ENCODE measurements at regions not wholly inside any gene's neighbourhood (a gene's known extent, or its start where the extent isn't known, plus 50 kb on each side); places are given as distances from the start of the nearest gene placed in this dataset.
A peak's percentile ranks its signal among the peaks of the same experiment; 100 is the strongest.

- no peaks in the 10 kb centered on the region for H3K36me3 ChIP-seq
- no peak overlapping the region for H3K4me3 ChIP-seq
- intact Hi-C loops (cut with DNase I; ENCODE audit: low total_unique reads) = no loop called here
- peaks cover 0 to 24% (median 10%) of the 10 kb centered on the region in 3 donors for H3K27me3 ChIP-seq
- peaks cover 0 to 12% (median 5%) of the 10 kb centered on the region in 4 donors for H3K9me3 ChIP-seq
- TF ChIP-seq POLR2A (IDR thresholded peaks at IDR 0.05) (no peak), POLR2AphosphoS5 (IDR thresholded peaks at IDR 0.05) (no peak), EP300 (IDR thresholded peaks at IDR 0.05) (no peak), CTCF (IDR thresholded peaks at IDR 0.05) (no peak)
- DNase-seq = no peak
- H3K4me1 ChIP-seq = peaks cover 0 to 7% (median 0%) of the 10 kb centered on the region in 4 donors
- no peak overlapping the region for H3K27ac ChIP-seq
These were observed 497.8 kb downstream of the MN1 start for GRCh38 chr22:27303718-27304117.

- H3K27me3 ChIP-seq = peaks cover 0 to 19% (median 7%) of the 10 kb centered on the region in 3 donors
- H3K36me3 ChIP-seq = no peaks in the 10 kb centered on the region
- peaks cover 0 to 15% (median 7%) of the 10 kb centered on the region in 4 donors for H3K9me3 ChIP-seq
- H3K27ac ChIP-seq = no peak overlapping the region
- WGBS, 5 donors = 69 to 100% (median 92%) methylated on average over 1 of the region's 1 CpG
- H3K4me3 ChIP-seq = no peak overlapping the region
- no peak for DNase-seq
- TF ChIP-seq EP300 (IDR thresholded peaks at IDR 0.05) = no peak
- TF ChIP-seq CTCF (IDR thresholded peaks at IDR 0.05) = no peak
- TF ChIP-seq POLR2AphosphoS5 (IDR thresholded peaks at IDR 0.05) = no peak
- no peak for TF ChIP-seq POLR2A (IDR thresholded peaks at IDR 0.05)
- intact Hi-C loops (cut with DNase I; ENCODE audit: low total_unique reads) = no loop called here
- no peaks in the 10 kb centered on the region for H3K4me1 ChIP-seq
These were observed 494.8 kb downstream of the MN1 start for GRCh38 chr22:27306771-27307170.

GRCh38 chr22:27307545-27308247 lies 493.9 kb downstream of the MN1 start:
- Histone ChIP-seq H3K4me1 (peaks cover 0 to 5% (median 0%) of the 10 kb centered on the region in 4 donors), H3K27ac (no peak overlapping the region), H3K4me3 (no peak overlapping the region), H3K9me3 (peaks cover 0 to 15% (median 7%) of the 10 kb centered on the region in 4 donors), H3K27me3 (peaks cover 0 to 27% (median 9%) of the 10 kb centered on the region in 3 donors), H3K36me3 (no peaks in the 10 kb centered on the region)
- intact Hi-C loops (cut with DNase I; ENCODE audit: low total_unique reads) = no loop called here
- TF ChIP-seq EP300 (IDR thresholded peaks at IDR 0.05) = no peak
- no peak for TF ChIP-seq POLR2A (IDR thresholded peaks at IDR 0.05)
- no peak for TF ChIP-seq POLR2AphosphoS5 (IDR thresholded peaks at IDR 0.05)
- no peak for TF ChIP-seq CTCF (IDR thresholded peaks at IDR 0.05)
- peak in 1 of 2 donors; percentile 66 for DNase-seq
- 61 to 65% (median 64%) methylated on average over 4 of the region's 4 CpGs for WGBS, 5 donors

GRCh38 chr22:27308513-27308912 lies 493.0 kb downstream of the MN1 start:
- Histone ChIP-seq H3K36me3 (no peaks in the 10 kb centered on the region), H3K4me3 (no peak overlapping the region), H3K27ac (no peak overlapping the region), H3K9me3 (peaks cover 0 to 15% (median 7%) of the 10 kb centered on the region in 4 donors), H3K4me1 (peaks cover 0 to 13% (median 0%) of the 10 kb centered on the region in 4 donors), H3K27me3 (peaks cover 0 to 34% (median 9%) of the 10 kb centered on the region in 3 donors)
- TF ChIP-seq POLR2A (IDR thresholded peaks at IDR 0.05) (no peak), EP300 (IDR thresholded peaks at IDR 0.05) (no peak), CTCF (IDR thresholded peaks at IDR 0.05) (no peak), POLR2AphosphoS5 (IDR thresholded peaks at IDR 0.05) (no peak)
- intact Hi-C loops (cut with DNase I; ENCODE audit: low total_unique reads) = no loop called here
- no peak for DNase-seq

Data from stomach (tissue), 8 donors.